ENCODE measurements at regions not wholly inside any gene's neighbourhood (a gene's known extent, or its start where the extent isn't known, plus 50 kb on each side); places are given as distances from the start of the nearest gene placed in this dataset.

DNA sequence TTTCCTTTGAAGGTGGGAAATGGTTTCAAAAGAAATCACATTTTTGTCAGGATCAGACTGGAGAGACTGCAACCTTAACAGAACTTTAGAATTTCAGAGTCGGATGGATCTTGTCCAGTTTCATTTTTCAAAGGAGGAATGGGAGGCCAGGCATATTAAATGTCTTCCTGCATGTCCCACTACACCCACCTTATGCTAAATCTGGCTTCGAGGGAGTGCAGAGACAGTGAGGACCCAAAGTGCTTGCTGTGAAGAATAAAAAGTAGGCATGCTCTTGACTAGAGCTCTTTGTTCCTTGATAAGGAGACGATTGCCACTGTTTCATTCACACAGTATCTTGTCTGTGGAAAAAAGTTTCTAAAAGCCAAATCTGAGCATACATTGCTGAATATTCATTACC is 197.6 kb downstream of the SLC4A3 start:
- intact Hi-C loops (cut with DNase I): no loop called here
- no peak for DNase-seq
- Histone ChIP-seq H3K4me1 (no peaks in the 10 kb centered on the region), H3K27ac (no peak overlapping the region), H3K4me3 (replicated peaks in 1 of 3) (no peak overlapping the region), H3K9me3 (no peaks in the 10 kb centered on the region), H3K27me3 (no peaks in the 10 kb centered on the region), H3K36me3 (no peaks in the 10 kb centered on the region)
- 75 to 88% methylated on average over 3 of the region's 3 CpGs for whole genome bisulfite sequencing, 2 donors
- no peak for TF ChIP-seq POLR2A (IDR thresholded peaks at IDR 0.05)
- TF ChIP-seq, protein P1, sequence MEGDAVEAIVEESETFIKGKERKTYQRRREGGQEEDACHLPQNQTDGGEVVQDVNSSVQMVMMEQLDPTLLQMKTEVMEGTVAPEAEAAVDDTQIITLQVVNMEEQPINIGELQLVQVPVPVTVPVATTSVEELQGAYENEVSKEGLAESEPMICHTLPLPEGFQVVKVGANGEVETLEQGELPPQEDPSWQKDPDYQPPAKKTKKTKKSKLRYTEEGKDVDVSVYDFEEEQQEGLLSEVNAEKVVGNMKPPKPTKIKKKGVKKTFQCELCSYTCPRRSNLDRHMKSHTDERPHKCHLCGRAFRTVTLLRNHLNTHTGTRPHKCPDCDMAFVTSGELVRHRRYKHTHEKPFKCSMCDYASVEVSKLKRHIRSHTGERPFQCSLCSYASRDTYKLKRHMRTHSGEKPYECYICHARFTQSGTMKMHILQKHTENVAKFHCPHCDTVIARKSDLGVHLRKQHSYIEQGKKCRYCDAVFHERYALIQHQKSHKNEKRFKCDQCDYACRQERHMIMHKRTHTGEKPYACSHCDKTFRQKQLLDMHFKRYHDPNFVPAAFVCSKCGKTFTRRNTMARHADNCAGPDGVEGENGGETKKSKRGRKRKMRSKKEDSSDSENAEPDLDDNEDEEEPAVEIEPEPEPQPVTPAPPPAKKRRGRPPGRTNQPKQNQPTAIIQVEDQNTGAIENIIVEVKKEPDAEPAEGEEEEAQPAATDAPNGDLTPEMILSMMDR (IDR thresholded peaks at IDR 0.05): no peak

DNA sequence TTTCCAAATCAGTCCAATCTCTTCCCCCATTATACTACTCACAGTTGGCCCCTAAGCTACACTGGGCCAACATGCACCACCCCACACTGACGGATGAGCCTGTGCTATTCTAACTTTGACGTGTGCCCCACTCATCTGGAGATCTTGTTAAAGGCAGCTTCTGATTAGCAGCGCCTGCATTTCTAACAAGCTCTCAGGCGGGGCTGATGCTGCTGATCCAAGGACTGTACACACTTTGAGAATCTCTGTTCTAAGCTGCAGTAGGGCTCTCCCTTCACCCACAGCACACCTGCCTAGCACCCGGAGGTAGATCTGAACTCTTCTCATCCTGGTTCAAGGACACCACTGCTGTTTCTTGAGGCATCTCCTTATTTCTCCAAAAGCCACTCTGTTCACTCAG is 200.7 kb downstream of the SLC4A3 start:
- 69 to 81% methylated on average over 5 of the region's 5 CpGs for WGBS, 2 donors
- TF ChIP-seq, protein P1 (IDR thresholded peaks at IDR 0.05): no peak
- TF ChIP-seq POLR2A (IDR thresholded peaks at IDR 0.05): no peak
- intact Hi-C loops (cut with DNase I): no loop called here
- H3K27ac ChIP-seq: no peak overlapping the region
- H3K36me3 ChIP-seq: no peaks in the 10 kb centered on the region
- DNase-seq: no peak
- no peaks in the 10 kb centered on the region for H3K9me3 ChIP-seq
- no peaks in the 10 kb centered on the region for H3K27me3 ChIP-seq
- H3K4me1 ChIP-seq: no peaks in the 10 kb centered on the region
- no peak overlapping the region for H3K4me3 ChIP-seq (replicated peaks in 1 of 3)

DNA sequence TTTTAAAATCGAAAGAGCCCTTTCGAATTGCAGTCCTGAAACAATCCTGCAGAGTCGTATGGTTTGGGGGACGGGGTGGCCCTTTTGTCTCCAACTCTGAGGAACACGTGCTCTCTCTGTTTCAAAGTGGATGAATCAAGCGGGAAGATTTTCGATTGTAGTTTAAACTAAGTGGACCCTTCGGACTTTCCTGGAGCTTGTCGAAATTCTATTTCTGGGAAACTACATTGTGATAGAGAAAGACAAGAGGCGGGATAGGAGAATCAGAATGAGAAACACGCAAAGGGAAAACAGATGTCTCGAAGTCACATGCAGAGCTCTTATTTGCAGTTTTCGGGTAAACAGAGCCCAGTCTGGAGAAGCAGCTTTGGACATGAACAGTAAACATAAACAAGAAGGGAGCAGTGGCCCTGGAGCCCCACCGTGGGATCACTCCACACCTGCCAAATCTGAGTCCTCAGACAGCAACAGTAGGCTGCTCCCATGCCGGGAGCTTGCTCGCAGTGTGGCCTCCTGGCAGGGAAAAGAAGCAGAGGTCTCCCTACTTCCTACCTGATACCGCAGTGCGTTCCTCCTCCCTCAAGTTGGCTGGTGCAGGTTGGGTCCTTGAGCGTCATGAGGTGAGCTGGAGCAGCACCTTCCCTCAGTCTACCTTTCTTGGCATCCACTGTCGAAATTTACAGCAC is 202.4 kb downstream of the SLC4A3 start:
- WGBS, 2 donors: 84 to 87% methylated on average over 17 to 20 of the region's 20 CpGs
- Histone ChIP-seq H3K27me3 (no peaks in the 10 kb centered on the region), H3K9me3 (no peaks in the 10 kb centered on the region), H3K4me3 (replicated peaks in 1 of 3) (no peak overlapping the region), H3K4me1 (no peaks in the 10 kb centered on the region), H3K27ac (no peak overlapping the region), H3K36me3 (no peaks in the 10 kb centered on the region)
- intact Hi-C loops (cut with DNase I): no loop called here
- TF ChIP-seq POLR2A (IDR thresholded peaks at IDR 0.05): no peak
- TF ChIP-seq, protein P1 (IDR thresholded peaks at IDR 0.05): no peak
- DNase-seq: no peak

DNA sequence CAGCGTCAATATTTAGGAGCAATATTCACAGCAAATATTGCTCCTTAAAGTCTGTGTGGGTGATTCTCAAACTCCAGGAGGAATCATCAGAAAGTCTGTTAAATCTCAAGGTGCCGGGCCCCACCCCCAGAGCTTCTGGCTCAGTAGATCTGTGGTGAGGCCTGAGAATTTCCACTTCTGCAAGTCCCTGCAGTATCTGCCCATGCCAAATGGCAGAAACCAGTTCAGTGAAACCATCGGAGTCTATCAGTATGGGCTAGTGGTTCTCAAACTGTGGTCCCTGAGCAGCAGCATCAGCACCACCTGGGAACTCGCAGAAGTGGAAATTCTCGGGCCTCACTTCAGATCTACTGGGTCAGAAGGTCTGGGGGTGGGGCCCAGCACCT is 202.9 kb downstream of the SLC4A3 start:
- 90 to 95% methylated on average over 5 of the region's 5 CpGs for WGBS, 2 donors
- DNase-seq: no peak
- Histone ChIP-seq H3K4me1 (no peaks in the 10 kb centered on the region), H3K9me3 (no peaks in the 10 kb centered on the region), H3K4me3 (replicated peaks in 1 of 3) (no peak overlapping the region), H3K27ac (no peak overlapping the region), H3K36me3 (no peaks in the 10 kb centered on the region), H3K27me3 (no peaks in the 10 kb centered on the region)
- intact Hi-C loops (cut with DNase I): no loop called here
- TF ChIP-seq POLR2A (IDR thresholded peaks at IDR 0.05): no peak
- TF ChIP-seq, protein P1 (IDR thresholded peaks at IDR 0.05): no peak

DNA sequence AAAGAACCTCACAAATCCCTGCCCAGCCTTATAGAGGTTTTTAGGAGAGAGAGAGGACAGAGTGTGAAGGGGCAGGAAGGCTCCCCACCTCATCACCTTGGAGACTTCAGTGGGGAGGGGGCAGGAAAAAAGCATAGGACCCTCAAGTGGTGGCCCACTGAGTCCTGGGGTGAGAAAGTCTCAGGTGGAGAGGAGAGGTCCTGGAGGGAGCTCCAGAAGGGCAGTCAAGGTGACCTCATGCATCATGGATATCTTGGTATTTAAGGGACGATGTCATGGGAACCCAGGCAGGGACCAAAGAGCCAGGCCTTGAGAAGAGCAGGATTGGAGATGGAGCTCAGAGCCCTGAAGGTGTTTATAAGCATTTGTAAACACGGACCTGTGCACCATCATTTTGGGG is 204.5 kb downstream of the SLC4A3 start:
- intact Hi-C loops (cut with DNase I): no loop called here
- DNase-seq: no peak
- H3K36me3 ChIP-seq: no peaks in the 10 kb centered on the region
- no peaks in the 10 kb centered on the region for H3K4me1 ChIP-seq
- H3K27ac ChIP-seq: no peak overlapping the region
- no peaks in the 10 kb centered on the region for H3K27me3 ChIP-seq
- 86 to 89% methylated on average over 2 of the region's 2 CpGs for WGBS, 2 donors
- H3K4me3 ChIP-seq (replicated peaks in 1 of 3): no peak overlapping the region
- no peak for TF ChIP-seq POLR2A (IDR thresholded peaks at IDR 0.05)
- TF ChIP-seq, protein P1 (IDR thresholded peaks at IDR 0.05): no peak
- H3K9me3 ChIP-seq: no peaks in the 10 kb centered on the region

Data from thyroid gland (tissue), 4 donors.